Hepatic stellate cell (primary cell): ENCODE measurements at regions not wholly inside any gene's neighbourhood (a gene's known extent, or its start where the extent isn't known, plus 50 kb on each side); places are given as distances from the start of the nearest gene placed in this dataset.
A peak's percentile ranks its signal among the peaks of the same experiment; 100 is the strongest.

Experiments used
- DNase-seq: peaks from one replicate; pipeline ENCODE4 v3.0.0; 2011; ENCODE audit warnings: low spot score

GRCh38 chr12:89960011-89960507 lies 251.4 kb upstream of the ATP2B1 start:
- DNase-seq = no peak

GRCh38 chr12:89959179-89959578 lies 250.5 kb upstream of the ATP2B1 start:
- no peak for DNase-seq

- no peak for DNase-seq
These were observed 245.6 kb upstream of the ATP2B1 start for GRCh38 chr12:89954259-89954658.

DNA sequence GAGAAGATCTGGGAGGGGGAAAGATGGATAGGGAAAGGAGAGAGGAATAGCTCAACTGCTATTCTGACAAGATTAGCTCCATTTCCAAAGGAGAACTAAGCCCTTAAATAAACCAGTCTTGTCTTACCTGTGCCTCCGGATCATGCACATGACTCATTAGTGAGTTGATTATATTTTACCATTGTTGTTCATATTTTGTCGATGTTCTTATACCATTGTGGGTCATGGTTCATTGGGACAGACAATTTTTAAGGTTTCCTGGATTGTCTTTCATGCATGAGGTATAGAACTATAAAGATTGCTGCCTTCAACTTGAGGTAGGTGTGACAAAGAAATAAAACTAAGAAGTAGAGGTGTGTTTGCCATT lies 243.0 kb upstream of the ATP2B1 start:
- DNase-seq = no peak

DNA sequence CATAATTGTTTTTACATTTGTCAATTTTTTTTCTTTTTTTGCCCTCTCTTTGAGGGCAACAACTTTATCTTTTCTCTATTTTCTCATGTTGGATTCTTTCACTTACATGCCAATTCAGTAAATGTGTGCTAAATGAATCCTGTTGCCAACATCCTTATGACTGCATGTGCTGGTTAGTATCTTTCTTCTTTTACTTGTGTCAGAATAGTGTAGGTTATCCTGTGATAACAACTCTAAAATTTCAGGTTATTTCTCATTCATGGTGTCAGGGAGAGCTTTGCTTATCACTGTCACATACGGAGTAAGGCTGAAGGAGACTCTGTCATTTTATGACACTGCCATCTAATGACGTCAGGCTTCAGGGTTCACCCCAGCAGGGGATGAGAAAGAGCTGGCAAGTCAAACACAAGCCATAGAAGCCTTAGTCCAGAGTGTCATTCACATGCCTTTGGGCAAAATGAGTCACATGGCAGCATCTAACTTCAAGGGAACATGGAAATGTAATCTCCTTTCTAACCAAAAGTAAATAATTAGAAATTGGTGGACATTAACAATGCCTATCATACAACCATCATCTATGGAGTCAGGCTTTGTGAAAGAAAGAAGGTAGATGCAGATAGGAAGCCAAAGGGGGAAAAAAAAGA lies 242.5 kb upstream of the ATP2B1 start:
- DNase-seq = no peak

- no peak for DNase-seq
These were observed 241.8 kb upstream of the ATP2B1 start for GRCh38 chr12:89950421-89950820.

GRCh38 chr12:89949457-89950195 lies 241.0 kb upstream of the ATP2B1 start:
- DNase-seq = no peak

GRCh38 chr12:89948271-89949175 lies 239.9 kb upstream of the ATP2B1 start:
- no peak for DNase-seq

DNA sequence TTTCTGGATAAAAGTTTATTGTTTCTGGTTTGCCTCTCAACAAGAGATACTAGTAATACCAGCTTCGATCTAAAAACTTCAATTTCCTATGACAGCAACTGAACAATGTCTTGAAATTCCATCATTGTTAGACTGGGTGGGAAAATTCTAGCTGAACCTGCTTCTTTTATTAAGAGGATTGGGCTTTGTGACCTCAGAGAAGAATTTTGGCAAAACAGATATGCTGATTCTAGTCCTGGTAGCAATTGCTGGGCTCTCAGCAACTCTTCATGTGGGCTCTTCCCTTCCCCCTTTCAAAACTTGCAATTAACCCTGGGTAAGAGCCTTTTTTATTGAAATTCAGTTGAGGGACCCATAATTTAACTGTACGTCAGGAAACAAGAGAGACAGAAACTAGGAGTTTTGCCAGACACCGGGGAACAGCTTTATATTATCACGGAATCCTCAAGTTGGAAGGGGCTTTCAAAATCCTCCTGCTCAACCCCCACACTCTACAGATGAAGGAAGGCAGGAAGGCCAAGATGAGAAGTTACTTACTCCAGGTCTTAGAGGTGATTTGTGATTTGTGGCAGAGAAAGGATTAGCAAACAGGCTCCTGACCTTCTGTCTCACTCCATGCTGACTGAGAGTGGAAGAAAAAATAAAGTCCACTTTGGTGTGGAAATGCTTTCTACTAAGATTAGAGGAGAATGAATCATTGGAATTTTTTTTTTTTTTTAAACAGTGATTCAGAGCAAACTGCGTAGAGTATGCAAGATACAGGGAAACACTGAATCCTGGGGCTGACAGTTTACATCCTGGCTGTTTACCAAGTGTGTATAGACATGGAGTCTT lies 239.0 kb upstream of the ATP2B1 start:
- DNase-seq = peak; percentile 52

DNA sequence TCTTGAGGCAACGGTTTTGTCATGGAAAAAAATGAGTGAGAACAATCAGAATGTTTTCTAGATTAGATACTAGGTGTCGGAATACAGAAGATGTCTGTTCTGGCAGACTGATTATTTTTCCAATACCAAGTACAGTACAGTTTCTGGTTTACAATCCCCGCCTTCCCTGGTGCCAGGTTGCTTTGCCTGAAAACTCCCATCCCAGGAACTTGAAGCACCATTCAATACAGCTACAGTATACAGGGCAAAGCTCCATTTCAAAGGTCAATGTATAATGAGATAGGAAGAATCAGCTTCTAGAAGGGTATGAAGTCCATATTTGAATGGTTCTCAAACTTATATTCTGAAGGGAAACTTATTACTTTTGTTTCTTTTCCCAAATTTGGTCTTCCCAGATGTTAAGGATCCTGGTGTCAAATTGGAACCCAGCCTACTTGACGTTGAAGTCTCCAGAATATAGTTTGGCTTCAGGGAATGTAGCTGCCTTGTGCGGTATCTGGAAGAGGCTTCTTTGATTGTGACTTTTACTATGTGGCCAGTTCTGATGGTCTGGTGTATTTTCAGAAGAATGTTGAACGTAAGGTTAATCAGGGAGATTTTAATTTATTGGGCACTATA lies 238.0 kb upstream of the ATP2B1 start:
- no peak for DNase-seq

DNA sequence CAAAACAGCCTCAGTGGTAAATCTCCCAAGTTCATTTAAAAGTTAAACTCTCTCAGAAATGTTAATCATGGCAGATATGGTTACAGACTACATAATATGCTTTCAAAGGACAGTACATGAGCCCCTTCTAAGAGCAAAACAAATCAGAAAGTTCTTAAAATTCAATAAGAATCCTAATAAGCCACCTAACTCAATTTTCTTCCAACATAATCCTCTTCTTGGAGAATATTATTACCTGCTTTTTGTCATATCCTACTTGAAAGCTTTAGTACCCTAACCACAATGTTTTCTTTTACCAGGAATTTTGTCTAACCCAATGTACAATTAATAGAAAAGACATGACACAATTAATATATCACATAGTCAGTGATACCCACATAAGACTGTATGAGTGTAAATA lies 236.5 kb upstream of the ATP2B1 start:
- DNase-seq = no peak

DNA sequence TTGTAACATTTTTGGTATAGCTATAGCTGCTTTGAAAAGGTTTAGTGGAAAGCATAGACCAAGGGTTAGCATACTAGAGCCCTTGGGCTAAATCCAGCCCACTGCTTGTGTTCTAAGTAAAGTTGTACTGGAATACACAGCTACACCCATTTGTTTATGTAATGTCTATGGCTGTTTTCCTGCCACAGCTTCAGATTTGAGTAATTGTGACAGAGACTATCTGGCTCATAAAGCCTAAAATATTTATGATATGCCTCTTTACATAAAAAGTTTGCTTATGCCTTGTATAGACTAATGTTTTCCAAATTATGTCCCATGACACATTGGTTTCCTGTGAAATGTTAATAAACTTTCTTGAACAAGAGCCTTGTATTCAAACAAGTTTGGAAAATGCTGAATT lies 234.8 kb upstream of the ATP2B1 start:
- no peak for DNase-seq

DNA sequence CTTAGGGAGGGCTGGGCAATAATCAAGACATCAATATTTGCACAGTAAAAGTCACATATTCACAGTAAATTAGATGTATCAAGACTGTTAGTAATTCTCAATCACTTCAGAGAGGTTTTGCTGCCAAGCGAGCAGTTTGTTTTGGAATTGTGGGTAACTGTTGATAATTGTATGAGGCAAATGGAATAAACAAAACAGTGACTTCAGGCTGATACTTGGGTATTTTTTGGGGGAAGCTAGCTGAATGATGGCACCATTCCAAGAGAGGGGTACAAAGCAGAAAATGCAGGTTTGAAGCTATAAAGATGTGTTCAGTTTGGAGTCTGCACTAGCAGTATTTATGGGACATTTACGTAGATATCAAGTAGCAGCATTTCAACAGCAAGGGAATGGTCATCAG lies 232.8 kb upstream of the ATP2B1 start:
- no peak for DNase-seq

DNA sequence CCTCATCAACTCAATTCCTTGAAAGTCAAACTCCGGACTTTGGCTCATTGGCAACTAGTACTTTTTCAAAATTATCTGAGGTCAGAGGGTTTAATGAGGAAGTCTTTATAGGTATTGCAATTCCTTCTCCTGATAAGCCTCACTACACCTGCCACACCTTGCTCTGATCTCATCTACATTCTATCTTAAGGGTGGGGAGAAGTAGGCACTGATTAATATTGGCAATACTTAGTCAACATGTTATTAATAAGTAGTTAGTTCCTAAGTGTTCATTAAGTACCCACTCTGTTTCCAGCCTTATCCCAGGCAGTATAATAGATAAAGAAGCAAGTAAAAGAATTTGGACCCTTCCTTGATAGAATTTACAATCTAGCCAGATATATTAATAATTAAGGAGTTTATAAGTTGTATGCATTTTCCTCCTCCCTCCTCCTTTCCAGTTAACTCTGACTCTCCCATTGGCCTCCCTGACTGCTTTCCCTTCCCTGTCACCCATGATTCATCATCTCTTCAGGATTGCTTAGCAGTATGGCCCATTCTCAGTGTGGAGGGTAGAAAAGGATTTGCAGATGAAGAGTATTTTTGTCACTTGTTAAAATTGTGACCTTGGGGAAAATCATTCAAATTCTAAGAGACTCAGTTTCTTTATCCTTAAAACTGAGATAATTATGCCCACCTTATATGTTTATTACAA lies 231.0 kb upstream of the ATP2B1 start:
- no peak for DNase-seq

- no peak for DNase-seq
These were observed 228.0 kb upstream of the ATP2B1 start for GRCh38 chr12:89936631-89937030.

DNA sequence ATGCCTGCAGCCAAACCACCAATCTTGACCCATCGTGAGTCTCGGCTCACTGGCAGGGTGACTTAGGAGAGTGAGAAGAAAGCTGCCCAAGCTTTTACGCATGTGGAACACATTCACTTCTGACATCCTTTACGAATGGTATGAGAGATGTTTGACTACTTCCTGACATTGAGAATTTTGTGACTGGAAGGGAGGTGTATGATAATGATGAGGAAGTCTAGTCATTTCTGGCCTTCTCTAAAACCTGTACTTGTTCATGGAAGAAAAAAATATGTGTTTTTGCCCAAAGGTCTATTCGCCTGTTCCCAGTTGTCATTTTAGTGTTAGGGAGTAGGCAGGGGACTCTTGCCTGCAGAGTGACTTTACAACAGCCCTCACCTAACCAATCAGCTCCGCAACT lies 227.2 kb upstream of the ATP2B1 start:
- DNase-seq = no peak

GRCh38 chr12:89933911-89934310 lies 225.3 kb upstream of the ATP2B1 start:
- no peak for DNase-seq

DNA sequence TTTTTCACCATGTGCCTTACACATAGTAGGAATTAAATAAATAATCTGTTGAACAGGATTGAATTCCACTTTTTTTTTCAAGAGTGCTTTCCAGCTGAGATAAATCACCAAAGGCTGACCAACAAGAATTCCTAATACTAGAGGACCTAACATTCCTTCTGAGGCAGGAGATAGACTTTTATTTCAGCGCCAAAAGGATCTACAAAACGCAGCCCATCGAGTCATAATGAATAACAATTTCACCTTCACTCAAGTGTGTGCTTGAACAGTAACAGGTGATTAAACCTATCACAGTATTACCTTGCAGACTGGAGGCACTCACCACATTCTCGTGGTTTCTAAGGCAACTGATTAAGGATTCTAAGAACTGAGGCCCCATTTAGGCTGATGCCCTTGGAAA lies 224.3 kb upstream of the ATP2B1 start:
- DNase-seq = no peak

- DNase-seq = no peak
These were observed 219.8 kb upstream of the ATP2B1 start for GRCh38 chr12:89928467-89928866.

- DNase-seq = no peak
These were observed 218.6 kb upstream of the ATP2B1 start for GRCh38 chr12:89927226-89927698.

- DNase-seq = no peak
These were observed 215.6 kb upstream of the ATP2B1 start for GRCh38 chr12:89924191-89924590.
